ENCODE measurements at regions not wholly inside any gene's neighbourhood (a gene's known extent, or its start where the extent isn't known, plus 50 kb on each side); places are given as distances from the start of the nearest gene placed in this dataset.
"Not testable (repeated sequence)": the region's sequence is repeated elsewhere in the genome, so short reads cannot be mapped to it uniquely, and the experiment has no call there.

- no peak for DNase-seq
Observed at GRCh38 chr7:149683181-149683580, 90.2 kb downstream of the ZNF467 start.

- no peak for DNase-seq
Observed at GRCh38 chr7:149682038-149682437, 91.3 kb downstream of the ZNF467 start.

GRCh38 chr7:149681274-149681673 is 92.1 kb downstream of the ZNF467 start:
- no peak for DNase-seq

- no peak for DNase-seq
Observed at GRCh38 chr7:149680331-149681025, 92.9 kb downstream of the ZNF467 start.

GRCh38 chr7:149674728-149675385 is 98.5 kb downstream of the ZNF467 start:
- DNase-seq = not testable (repeated sequence)

- DNase-seq = no peak
Observed at GRCh38 chr7:149673006-149673405, 100.4 kb downstream of the ZNF467 start.

GRCh38 chr7:149670288-149670687 is 103.1 kb downstream of the ZNF467 start:
- peak; percentile 56 to 66 for DNase-seq

- DNase-seq = no peak
Observed at GRCh38 chr7:149669121-149669818, 104.1 kb downstream of the ZNF467 start.

- DNase-seq = no peak
Observed at GRCh38 chr7:149666360-149666945, 106.9 kb downstream of the ZNF467 start.

GRCh38 chr7:149665618-149666017 is 107.8 kb downstream of the ZNF467 start:
- not testable (repeated sequence) for DNase-seq

- DNase-seq = no peak
Observed at GRCh38 chr7:149664666-149665065, 108.7 kb downstream of the ZNF467 start.

GRCh38 chr7:149664176-149664575 is 109.2 kb downstream of the ZNF467 start:
- DNase-seq = no peak

- no peak for DNase-seq
Observed at GRCh38 chr7:149662591-149663095, 110.7 kb downstream of the ZNF467 start.

- DNase-seq = no peak
Observed at GRCh38 chr7:149655784-149656183, 117.6 kb downstream of the ZNF467 start.

GRCh38 chr7:149654588-149654987 is 118.8 kb downstream of the ZNF467 start:
- DNase-seq = no peak

GRCh38 chr7:149650190-149650589 is 123.2 kb downstream of the ZNF467 start:
- DNase-seq = not testable (repeated sequence)

GRCh38 chr7:149644754-149645153 is 128.6 kb downstream of the ZNF467 start:
- no peak for DNase-seq

- no peak for DNase-seq
Observed at GRCh38 chr7:149642589-149642988, 130.8 kb downstream of the ZNF467 start.

- DNase-seq = no peak
Observed at GRCh38 chr7:149638566-149639320, 134.6 kb downstream of the ZNF467 start.

- no peak for DNase-seq
Observed at GRCh38 chr7:149637911-149638565, 135.3 kb downstream of the ZNF467 start.

All from right lung (tissue), 2 donors.